ENCODE measurements at regions not wholly inside any gene's neighbourhood (a gene's known extent, or its start where the extent isn't known, plus 50 kb on each side); places are given as distances from the start of the nearest gene placed in this dataset.

- DNase-seq = no peak
Measured at GRCh38 chr16:64638766-64639165, 483.1 kb downstream of the CDH11 start.

- DNase-seq = no peak
Measured at GRCh38 chr16:64629622-64630021, 492.2 kb downstream of the CDH11 start.

- no peak for DNase-seq
Measured at GRCh38 chr16:64627781-64628180, 494.1 kb downstream of the CDH11 start.

GRCh38 chr16:64627288-64627687 lies 494.6 kb downstream of the CDH11 start:
- no peak for DNase-seq

GRCh38 chr16:64626776-64627175 lies 495.1 kb downstream of the CDH11 start:
- DNase-seq = no peak

- no peak for DNase-seq
Measured at GRCh38 chr16:64621616-64622015, 500.2 kb downstream of the CDH11 start.

- DNase-seq = no peak
Measured at GRCh38 chr16:64617836-64618476, 503.9 kb downstream of the CDH11 start.

- DNase-seq = no peak
Measured at GRCh38 chr16:64615630-64616280, 506.1 kb downstream of the CDH11 start.

- no peak for DNase-seq
Measured at GRCh38 chr16:64596196-64596595, 525.7 kb downstream of the CDH11 start.

- no peak for DNase-seq
Measured at GRCh38 chr16:64590513-64590912, 531.4 kb downstream of the CDH11 start.

- no peak for DNase-seq
Measured at GRCh38 chr16:64589836-64590235, 532.0 kb downstream of the CDH11 start.

GRCh38 chr16:64586781-64587180 lies 535.1 kb downstream of the CDH11 start:
- DNase-seq = no peak

- DNase-seq = no peak
Measured at GRCh38 chr16:64585367-64585766, 536.5 kb downstream of the CDH11 start.

GRCh38 chr16:64580558-64580957 lies 541.3 kb downstream of the CDH11 start:
- DNase-seq = no peak

- no peak for DNase-seq
Measured at GRCh38 chr16:64579712-64580111, 542.2 kb downstream of the CDH11 start.

GRCh38 chr16:64545768-64546167 lies 576.1 kb downstream of the CDH11 start:
- no peak for DNase-seq

- DNase-seq = no peak
Measured at GRCh38 chr16:64544859-64545258, 577.0 kb downstream of the CDH11 start.

- no peak for DNase-seq
Measured at GRCh38 chr16:64543441-64543840, 578.4 kb downstream of the CDH11 start.

GRCh38 chr16:64543031-64543430 lies 578.8 kb downstream of the CDH11 start:
- DNase-seq = no peak

- DNase-seq = no peak
Measured at GRCh38 chr16:64542152-64542551, 579.7 kb downstream of the CDH11 start.

- no peak for DNase-seq
Measured at GRCh38 chr16:64541621-64542020, 580.2 kb downstream of the CDH11 start.

GRCh38 chr16:64540434-64540833 lies 581.4 kb downstream of the CDH11 start:
- no peak for DNase-seq

GRCh38 chr16:64539811-64540371 lies 582.0 kb downstream of the CDH11 start:
- no peak for DNase-seq

GRCh38 chr16:64534180-64534780 lies 587.6 kb downstream of the CDH11 start:
- no peak for DNase-seq
